GM12864 (cell line): ENCODE measurements at regions not wholly inside any gene's neighbourhood (a gene's known extent, or its start where the extent isn't known, plus 50 kb on each side); places are given as distances from the start of the nearest gene placed in this dataset.

ENCODE experiments used
- DNase-seq: peaks from one replicate; pipeline ENCODE4 v3.0.0-alpha.2; 2011; ENCODE audit warnings: low read depth
- H3K4me3 ChIP-seq: 2 replicates; pipeline ENCODE4 v1.5.1; 2011; ENCODE audit warnings: mild to moderate bottlenecking, low read depth, low read length, control low read depth
- TF ChIP-seq, protein P1 (sequence below): IDR thresholded peaks from 2 replicates; pipeline ENCODE4 v1.5.1; 2011; ENCODE audit warnings: low read depth, mild to moderate bottlenecking, moderate library complexity, low read length, control low read depth, inconsistent platforms; ENCODE audit errors: missing control alignments

GRCh38 chr20:52441710-52442109 is 250.1 kb upstream of the ZFP64 start:
- TF ChIP-seq, protein P1, sequence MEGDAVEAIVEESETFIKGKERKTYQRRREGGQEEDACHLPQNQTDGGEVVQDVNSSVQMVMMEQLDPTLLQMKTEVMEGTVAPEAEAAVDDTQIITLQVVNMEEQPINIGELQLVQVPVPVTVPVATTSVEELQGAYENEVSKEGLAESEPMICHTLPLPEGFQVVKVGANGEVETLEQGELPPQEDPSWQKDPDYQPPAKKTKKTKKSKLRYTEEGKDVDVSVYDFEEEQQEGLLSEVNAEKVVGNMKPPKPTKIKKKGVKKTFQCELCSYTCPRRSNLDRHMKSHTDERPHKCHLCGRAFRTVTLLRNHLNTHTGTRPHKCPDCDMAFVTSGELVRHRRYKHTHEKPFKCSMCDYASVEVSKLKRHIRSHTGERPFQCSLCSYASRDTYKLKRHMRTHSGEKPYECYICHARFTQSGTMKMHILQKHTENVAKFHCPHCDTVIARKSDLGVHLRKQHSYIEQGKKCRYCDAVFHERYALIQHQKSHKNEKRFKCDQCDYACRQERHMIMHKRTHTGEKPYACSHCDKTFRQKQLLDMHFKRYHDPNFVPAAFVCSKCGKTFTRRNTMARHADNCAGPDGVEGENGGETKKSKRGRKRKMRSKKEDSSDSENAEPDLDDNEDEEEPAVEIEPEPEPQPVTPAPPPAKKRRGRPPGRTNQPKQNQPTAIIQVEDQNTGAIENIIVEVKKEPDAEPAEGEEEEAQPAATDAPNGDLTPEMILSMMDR, result no peak
- H3K4me3 ChIP-seq, result no peak overlapping the region
- no peak for DNase-seq

- H3K4me3 ChIP-seq, result no peak overlapping the region
- DNase-seq, result no peak
- TF ChIP-seq, protein P1, result no peak
Observed at GRCh38 chr20:52439375-52439774, 247.8 kb upstream of the ZFP64 start.

GRCh38 chr20:52438326-52438963 is 246.9 kb upstream of the ZFP64 start:
- H3K4me3 ChIP-seq, result no peak overlapping the region
- no peak for DNase-seq
- TF ChIP-seq, protein P1, result no peak

- TF ChIP-seq, protein P1, result no peak
- DNase-seq, result no peak
- H3K4me3 ChIP-seq, result no peak overlapping the region
Observed at GRCh38 chr20:52434453-52434852, 242.9 kb upstream of the ZFP64 start.

GRCh38 chr20:52434041-52434425 is 242.5 kb upstream of the ZFP64 start:
- no peak overlapping the region for H3K4me3 ChIP-seq
- no peak for DNase-seq
- TF ChIP-seq, protein P1, result no peak

DNA sequence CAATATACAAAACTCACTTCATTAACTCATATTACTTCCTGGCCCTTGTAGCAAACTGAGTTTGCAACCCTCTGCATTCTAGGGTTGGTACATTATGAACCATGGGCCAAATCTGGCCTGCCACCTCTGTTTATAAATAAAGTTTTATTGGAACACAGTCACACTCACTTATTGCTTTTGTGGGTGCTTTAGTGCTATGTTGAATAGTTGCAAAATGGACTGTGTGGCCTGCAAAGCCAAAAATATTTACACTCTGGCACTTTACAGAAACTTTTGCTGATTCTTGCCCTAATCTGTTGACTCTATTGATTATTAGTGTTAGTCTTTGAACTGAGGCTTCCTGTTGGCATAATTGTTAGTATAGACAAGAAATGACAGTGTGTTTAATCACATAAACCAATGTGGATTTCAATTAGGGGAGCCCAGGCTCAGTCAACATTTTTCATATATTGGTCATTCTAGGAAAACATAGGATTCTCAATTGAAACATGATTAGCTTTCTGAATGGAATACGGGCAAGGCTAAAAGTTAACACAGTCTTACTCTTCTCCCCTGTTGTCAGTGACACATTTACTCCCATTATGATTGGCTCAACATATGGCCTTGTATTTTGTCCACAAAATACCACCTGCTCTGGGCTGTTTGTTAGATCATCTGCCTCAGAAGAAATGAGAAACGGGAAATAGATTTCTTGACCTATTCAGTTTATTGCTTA is 241.9 kb upstream of the ZFP64 start:
- TF ChIP-seq, protein P1, result no peak
- no peak overlapping the region for H3K4me3 ChIP-seq
- no peak for DNase-seq

- TF ChIP-seq, protein P1, result no peak
- no peak for DNase-seq
- H3K4me3 ChIP-seq, result no peak overlapping the region
Observed at GRCh38 chr20:52432740-52433139, 241.2 kb upstream of the ZFP64 start.
